GM12865 (cell line): ENCODE measurements at regions not wholly inside any gene's neighbourhood (a gene's known extent, or its start where the extent isn't known, plus 50 kb on each side); places are given as distances from the start of the nearest gene placed in this dataset.

Source experiments
- DNase-seq: peaks from one replicate; pipeline ENCODE4 v3.0.0; 2010; ENCODE audit warnings: low read depth
- H3K4me3 ChIP-seq: 2 replicates; pipeline ENCODE4 v1.5.1; 2011; ENCODE audit warnings: mild to moderate bottlenecking, low read depth, low read length, control low read depth
- TF ChIP-seq, protein P1 (sequence below): IDR thresholded peaks from 2 replicates; pipeline ENCODE4 v1.5.1; 2011; ENCODE audit warnings: low read length, control low read depth, low read depth, inconsistent platforms; ENCODE audit not compliant: insufficient read depth; ENCODE audit errors: missing control alignments

- no peak overlapping the region for H3K4me3 ChIP-seq
- TF ChIP-seq, protein P1, sequence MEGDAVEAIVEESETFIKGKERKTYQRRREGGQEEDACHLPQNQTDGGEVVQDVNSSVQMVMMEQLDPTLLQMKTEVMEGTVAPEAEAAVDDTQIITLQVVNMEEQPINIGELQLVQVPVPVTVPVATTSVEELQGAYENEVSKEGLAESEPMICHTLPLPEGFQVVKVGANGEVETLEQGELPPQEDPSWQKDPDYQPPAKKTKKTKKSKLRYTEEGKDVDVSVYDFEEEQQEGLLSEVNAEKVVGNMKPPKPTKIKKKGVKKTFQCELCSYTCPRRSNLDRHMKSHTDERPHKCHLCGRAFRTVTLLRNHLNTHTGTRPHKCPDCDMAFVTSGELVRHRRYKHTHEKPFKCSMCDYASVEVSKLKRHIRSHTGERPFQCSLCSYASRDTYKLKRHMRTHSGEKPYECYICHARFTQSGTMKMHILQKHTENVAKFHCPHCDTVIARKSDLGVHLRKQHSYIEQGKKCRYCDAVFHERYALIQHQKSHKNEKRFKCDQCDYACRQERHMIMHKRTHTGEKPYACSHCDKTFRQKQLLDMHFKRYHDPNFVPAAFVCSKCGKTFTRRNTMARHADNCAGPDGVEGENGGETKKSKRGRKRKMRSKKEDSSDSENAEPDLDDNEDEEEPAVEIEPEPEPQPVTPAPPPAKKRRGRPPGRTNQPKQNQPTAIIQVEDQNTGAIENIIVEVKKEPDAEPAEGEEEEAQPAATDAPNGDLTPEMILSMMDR = no peak
- no peak for DNase-seq
Measured at GRCh38 chrX:145178268-145178667, 69.0 kb upstream of the SPANXN1 start.

GRCh38 chrX:145190801-145191389 is 56.4 kb upstream of the SPANXN1 start:
- no peak for DNase-seq
- TF ChIP-seq, protein P1 = peak; percentile 6
- H3K4me3 ChIP-seq = no peak overlapping the region
